GM18867 (cell line): ENCODE measurements at regions not wholly inside any gene's neighbourhood (a gene's known extent, or its start where the extent isn't known, plus 50 kb on each side); places are given as distances from the start of the nearest gene placed in this dataset.
"Not testable (repeated sequence)": the region's sequence is repeated elsewhere in the genome, so short reads cannot be mapped to it uniquely, and the experiment has no call there.

ENCODE experiments used
- ATAC-seq: cut with Tn5 transposase; IDR thresholded peaks from one replicate; pipeline ENCODE4 v1.9.1; 2021; ENCODE audit warnings: mild to moderate bottlenecking, moderate library complexity; ENCODE audit not compliant: unreplicated experiment

DNA sequence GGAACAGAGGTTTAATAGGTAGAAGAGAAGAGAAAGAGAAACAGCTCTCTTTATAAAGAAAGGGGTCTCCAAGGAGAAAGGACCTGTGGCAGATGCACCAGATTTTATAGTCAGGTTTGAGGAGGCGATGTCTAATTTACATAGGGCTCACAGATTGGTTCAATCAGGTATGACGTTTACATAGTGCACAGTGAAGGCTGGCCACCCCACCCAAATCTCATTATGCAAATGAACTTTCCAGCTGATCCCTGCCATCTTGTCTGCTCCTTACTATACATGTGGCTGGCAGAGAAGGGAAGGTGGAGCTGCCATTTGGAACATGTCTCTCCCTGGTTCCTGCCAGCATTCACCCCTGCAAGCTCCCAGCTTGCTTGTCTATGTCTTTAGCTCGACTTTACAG is 557.8 kb downstream of the SUCLG1 start:
- ATAC-seq: no peak

DNA sequence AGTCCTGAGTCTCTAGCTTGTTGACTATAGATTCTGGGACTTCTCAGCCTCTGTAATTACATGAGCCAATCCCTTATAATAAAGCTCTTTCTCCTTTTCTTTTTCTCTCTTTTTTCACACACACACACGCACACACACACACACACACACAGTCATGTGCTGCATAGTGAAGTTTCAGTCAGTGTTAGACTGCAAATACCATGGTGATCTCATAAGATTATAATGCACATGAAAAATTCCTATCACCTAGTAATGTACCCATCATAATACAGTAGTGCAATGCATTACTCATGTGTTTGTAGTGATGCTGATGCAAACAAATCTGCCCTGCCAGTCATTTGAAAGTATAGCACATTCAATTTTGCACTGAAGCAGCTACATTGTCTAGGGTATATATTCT is 558.2 kb downstream of the SUCLG1 start:
- ATAC-seq: no peak

DNA sequence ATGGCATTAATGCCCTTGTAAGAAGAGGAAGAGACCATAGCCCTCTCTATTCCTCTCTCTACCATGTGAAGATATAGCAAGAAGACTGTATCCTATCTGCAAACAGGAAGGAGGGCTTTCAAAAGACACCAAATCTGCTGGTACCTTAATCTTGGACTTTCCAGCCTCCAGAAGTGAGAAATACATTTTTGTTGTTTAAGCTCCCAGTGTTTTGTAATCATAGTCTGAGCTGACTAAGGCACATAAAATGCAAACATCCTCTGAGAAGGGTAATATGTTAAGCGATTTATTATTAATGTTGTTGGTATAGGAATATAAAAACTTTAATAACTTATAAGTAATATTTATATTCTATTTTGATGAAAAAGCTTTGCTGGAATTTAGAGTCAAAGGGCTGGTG is 559.8 kb downstream of the SUCLG1 start:
- no peak for ATAC-seq

DNA sequence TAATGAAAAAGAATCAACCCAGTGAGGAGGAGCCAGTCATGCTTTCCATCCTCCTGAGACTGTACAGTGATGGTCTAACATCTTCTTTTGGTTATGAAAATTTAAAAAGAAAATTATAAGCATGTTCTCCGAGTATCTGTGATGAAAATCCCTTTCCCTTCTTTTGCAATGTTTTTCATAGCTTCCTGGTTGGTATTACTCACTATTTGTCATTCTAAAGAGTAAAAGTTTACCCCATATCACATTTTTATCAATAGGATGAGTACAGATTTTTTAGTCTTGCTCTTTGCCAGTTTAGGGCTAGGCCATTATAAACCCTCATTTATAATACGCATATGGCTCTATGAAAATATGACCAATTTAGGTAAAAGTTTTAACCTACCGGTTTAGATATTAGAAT is 564.1 kb downstream of the SUCLG1 start:
- ATAC-seq: no peak

DNA sequence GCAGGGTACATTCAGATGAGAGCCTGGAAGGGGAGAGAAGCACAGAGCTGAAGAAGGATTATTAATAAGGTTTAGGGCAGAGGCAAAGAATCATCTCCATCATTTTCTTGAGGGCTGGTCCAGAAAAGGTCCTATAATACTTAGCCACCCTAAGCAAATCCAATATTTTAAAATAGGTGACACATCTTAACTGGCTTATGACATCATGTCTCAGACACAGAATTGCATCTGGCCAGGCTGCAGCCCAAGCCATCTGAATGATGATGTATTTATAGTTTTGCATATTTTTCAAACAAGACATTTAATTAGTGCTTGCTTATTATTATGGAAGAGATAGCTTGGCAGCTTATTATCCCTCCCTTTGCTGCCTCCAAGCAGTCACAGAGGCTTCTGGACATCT is 571.3 kb downstream of the SUCLG1 start:
- ATAC-seq: no peak

DNA sequence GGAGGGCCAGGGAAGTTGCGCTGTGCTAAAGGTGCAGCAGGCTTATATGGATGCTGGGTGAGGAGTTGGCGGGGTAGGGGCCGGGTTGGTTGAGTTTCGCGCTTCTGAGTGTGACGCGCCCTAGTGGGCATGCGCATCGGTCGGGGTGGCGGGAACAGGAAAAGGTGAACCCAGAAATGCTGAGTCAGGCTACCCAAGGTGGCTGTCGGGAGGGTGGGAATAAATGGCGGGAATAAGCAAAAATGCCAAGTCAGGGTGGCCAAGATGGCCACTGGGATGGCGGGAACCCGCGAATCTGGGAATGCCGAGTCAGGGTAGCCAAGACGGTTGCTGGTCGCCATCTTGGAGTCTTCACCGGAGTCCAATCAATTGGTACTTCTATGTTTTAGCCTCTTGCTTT is 580.0 kb downstream of the SUCLG1 start:
- ATAC-seq: no peak

DNA sequence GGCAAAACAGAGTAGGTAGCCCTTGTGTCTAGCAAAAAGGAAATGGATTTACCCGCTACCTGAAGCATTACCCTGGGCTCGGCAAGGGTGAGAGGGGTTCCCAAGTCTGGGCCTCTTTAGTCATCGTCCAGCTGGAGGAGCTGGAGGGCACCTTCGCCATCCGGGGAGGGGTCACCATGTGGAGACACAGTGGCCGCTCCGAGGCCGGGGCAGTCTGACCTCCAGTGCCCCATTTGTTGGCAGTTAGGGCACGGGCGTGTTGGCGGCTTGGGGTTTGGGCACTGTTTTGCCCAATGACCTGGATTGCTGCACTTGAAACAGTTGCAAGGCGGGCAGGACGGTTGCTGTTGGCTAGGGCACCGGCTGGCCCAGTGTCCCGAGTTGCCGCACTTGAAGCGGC is 581.8 kb downstream of the SUCLG1 start:
- not testable (repeated sequence) for ATAC-seq

DNA sequence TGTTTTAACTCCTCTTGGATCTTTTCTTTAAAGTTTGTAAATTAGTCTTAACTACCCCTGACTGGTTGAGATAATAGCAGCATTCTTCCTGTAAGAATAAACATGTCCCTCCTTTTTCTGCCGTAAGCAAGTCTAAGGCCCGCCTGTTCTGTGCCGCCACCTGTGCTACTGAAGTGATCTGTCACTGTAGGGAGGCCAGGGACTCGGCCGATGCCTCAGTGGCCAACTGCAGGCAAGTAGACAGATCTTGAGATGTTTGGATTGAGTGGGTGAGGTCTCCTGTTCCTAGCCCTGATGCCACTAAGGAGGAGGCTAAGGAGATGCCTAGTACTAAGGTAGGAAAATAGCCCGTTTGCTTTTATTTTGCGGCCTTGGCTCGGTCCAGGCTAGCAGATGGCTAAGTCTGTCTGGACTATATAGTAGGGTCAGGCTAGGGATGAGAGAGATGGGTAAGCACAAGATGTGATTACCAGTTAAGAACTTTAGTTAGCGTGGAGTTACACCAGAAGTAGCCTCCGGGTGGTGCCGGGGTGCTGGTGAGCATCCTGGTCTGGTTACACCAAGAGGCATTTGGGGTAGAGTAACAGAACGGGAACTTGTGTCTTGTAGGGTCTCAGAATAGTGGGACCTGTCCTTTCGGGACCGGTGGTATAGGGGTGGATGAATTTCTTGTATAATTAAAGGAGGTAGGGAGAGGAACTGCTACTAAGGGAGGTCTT is 584.2 kb downstream of the SUCLG1 start:
- no peak for ATAC-seq

DNA sequence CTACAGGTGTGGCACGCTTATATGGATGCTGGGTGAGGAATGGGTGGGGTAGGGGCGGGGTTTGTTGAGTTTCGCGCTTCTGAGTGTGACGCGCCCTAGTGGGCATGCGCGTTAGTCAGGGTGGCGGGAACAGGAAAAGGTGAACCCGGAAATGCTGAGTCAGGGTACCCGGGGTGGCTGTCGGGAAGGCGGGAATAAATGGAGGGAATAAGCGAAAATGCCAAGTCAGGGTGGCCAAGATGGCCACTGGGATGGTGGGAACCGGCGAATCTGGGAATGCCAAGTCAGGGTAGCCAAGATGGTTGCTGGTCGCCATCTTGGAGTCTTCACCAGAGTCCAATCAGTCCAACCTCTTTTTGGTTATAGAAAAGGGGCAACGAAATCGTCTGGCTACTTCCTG is 585.0 kb downstream of the SUCLG1 start:
- ATAC-seq: no peak

DNA sequence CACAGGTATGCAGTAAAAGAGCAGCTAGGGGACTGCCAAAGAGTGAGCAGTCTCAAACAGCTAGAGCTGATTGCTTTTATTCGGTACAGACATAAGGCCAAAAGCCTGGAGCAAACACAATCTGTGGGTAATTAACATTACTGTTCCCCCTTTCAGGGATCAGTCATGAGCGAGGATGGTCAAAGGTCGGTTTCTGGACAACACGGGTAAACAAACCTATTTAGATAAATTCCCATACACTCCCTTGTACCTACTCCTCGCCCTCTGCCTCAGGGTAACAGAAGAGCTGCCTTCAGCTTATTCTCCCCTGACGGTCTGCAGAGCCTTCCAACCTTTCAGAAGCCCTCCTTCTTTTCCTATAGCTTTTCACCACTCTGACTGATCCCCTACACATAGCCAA is 586.0 kb downstream of the SUCLG1 start:
- no peak for ATAC-seq

DNA sequence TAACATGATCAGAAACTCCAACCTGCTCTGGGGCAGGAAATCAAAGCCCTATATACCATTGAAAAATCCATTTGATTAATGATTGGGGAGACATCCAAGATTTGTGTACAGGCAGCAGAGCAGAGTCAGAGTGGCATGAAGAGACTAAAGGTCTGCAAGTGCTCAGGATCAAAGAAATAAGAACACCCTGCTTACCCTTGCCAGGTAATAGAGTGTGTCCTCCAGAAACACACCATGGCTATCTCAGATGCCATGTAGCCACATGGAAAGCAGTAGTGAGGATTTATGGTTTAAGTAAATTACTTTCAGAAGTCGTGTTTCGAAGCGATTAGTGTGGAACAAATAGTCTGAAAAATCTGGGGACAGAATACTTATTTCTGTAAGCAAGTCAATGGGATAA is 592.9 kb downstream of the SUCLG1 start:
- ATAC-seq: no peak

DNA sequence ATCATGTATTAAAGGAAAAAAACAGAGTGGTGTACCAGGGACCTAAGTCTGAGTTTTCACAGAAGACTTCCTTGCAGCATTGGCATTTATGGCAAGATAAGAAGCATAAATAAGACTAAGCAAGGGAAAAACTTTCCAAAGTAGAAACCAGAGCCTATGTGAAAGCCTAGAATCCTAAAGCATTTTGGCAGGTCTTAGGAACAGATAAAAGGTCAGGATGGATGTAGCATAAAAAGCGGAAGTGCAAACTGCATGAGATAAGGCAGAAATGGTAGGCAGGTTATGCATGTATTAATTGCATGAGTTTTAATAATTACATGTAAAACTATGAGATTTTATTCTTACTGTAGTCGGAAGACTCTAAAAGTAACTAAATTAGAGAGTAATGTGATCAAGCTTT is 596.5 kb downstream of the SUCLG1 start:
- no peak for ATAC-seq

DNA sequence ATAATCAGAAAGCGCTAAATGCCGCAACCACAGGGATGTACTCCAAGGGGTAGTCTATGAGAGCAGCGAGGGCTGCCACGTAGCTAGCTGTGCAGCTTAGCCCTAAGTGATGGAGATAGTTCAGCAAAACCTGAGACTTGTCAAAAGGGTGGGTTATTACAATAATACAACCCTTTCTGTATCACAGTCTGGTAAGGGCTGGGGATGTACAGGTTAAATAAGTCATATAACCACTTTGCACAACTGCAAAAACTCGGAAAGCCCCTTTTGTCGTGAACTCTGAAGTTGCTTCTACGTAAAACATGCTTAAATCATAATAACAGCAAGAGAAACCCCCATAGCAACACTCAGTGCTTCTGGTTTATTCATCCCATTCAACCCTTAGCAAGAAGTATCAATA is 598.8 kb downstream of the SUCLG1 start:
- no peak for ATAC-seq

DNA sequence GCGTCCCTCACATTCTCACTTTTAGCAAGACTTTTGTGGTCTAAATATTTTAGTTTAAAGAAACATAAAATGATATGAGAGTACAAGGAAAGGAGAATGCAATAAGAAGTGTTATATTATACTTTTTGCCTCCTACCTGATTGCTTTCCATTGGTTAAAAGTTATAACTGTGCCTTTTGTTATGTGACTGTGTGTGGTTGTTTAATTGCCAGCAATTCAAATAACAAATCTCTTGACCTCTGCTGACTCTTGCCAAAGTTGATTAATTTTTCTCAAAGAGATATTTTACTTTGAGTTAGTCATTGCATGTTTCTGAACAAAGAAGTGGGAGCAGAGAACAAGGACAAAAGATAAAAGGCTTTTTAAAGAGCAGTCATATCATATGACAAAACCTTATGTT is 599.5 kb downstream of the SUCLG1 start:
- ATAC-seq: no peak

DNA sequence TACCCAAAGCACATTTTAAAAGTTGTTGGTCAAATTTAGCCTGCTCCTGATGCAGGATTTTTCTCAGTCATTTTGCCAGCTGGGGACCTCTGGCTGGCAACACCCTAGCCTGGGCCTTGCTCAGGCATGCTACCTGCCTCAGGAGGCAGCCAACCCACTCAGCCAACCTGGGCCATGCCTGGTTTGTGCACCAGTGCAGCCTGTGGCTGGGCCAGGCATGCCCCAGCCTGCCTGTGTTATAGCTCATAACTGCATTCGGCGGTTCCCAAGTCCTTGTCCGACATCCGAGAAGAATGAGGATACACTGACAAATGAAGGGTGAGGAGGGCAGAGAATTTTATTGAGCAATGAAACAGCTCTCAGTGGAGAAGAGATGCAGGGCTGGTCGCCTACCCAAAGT is 608.0 kb downstream of the SUCLG1 start:
- ATAC-seq: no peak

DNA sequence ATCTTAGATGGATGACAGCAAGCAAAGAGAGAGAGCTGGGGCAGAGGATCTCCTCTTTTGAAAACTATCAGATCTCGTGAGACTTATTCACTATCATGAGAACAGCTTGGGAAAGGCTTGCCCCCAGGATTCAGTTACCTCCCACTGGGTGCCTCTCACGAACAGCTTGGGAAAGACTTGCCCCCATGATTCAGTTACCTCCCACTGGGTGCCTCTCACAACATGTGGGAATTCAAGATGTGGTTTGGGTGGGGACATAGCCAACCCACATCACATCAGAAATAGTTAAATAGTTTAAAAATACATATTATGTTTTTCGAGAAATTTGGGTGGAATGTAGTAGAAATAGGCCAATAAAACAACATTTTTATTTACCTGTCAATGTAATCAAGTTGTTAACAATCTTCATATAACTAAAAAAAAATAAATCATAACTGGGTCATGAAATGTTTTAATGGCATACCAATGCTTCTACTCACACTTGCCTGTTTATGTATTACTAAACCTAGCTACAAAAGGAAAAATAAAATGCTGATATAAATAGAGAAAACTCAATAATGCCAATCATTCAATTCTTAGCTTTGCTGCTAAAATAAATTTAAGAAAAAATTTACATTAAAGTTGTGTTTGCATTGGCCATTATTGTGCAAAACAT is 608.9 kb downstream of the SUCLG1 start:
- ATAC-seq: no peak

DNA sequence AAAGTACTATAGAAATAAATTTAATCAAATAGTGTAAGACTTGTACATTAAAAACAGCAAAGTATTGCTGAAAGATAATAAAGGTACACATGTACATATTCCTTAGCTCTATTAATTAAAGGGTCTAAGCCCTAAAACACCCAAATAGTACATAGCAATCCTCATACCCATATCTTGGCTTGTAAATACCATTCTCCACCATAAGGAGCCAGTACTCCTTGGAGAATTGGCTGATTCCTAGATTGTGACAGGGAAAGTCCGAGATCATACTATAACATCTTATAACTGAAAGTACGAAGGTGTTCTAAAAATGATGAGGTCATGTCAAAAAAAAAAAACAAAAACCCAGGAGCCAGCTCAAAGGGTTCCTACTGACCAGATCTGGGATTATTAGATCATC is 614.6 kb downstream of the SUCLG1 start:
- no peak for ATAC-seq

DNA sequence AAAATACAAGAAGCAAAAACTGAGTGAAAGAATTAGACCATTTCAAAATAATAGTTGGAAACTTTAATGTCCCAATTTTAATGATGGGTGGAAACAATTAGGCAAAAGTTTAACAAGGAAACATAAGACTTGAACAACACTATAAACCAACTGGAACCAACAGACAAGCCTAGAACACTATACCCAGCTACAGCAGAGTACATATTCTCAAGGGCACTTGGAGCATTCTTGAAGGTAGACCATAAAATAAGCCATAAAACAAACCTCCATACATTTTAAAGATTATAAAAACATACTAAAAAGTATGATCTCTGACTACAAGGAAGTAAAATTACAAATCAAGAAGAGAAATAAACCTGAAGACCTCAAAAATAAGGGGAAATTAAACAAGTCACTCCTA is 616.7 kb downstream of the SUCLG1 start:
- ATAC-seq: no peak

DNA sequence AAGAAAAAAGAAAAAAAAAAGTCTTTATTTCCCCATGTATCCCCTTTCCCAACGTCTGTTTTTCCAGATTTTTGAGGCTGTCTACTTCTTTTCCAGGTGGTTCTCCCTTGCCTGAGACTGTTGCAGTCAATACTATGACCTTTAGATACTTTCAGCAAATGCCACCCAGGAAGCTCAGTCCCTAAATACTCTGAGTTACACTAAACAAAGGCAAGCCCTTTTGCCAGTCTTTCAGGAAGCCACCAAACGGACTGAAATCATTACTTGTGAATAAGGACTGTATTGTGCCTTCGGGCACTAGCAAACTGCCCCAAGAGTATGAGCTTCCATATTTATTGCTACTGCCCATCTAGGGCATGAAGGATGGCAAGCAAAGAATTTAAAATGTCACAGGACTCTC is 621.3 kb downstream of the SUCLG1 start:
- no peak for ATAC-seq

DNA sequence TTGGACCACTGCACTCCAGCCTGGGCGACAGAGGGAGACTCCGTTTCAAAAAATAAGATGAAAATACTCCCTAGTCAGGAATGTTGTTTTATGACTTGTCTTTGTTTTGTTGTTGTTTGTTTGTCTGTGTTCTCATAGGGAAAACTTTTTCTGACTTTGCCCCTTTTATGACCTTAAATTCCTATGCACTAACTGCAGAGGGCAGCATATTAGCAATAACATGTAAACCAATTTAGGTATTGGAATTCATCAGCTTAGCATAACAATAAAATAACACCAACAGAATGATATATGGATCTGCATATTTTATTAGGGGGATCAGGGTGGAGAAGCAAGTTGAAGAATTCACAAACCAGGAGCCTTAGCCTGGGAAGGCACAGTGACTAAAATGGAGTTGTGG is 631.5 kb downstream of the SUCLG1 start:
- ATAC-seq: no peak

DNA sequence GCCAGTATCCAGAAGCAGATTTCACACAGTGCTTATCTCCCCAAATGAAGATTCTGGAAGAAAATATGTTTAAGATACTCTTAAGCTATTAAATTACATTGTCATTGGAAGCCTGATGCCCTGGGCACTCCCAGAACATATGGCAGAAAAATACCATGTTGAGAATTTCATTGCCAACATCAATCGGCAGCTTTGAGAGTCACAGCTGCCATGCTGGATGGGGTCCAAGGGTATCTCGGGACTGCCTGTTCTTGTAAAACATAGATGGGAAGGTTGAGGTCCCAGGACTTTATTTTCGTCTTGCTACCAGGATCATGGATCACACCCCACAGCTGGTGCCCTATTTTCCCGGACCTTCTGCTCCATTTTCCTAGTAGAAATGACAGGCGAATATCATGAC is 632.5 kb downstream of the SUCLG1 start:
- ATAC-seq: no peak

DNA sequence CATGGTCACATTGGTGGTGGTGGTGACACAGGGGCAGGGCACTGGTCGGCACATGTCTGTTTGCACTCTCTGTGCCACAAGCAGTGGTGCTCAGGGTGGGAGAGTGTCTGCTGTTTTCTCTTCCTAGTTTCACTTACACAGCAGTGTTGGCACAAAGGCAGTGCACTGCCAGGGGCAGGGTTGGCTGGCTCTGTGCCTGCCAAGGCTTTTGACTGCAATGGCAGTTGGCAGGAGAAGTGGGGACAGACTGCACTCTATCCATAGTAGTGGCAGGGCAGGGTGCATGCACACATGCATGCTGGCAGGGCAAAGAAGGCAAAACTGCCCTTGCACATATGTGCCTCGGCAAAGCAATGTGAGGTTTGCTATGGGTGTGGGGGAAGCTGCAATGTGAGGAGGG is 635.9 kb downstream of the SUCLG1 start:
- ATAC-seq: no peak

DNA sequence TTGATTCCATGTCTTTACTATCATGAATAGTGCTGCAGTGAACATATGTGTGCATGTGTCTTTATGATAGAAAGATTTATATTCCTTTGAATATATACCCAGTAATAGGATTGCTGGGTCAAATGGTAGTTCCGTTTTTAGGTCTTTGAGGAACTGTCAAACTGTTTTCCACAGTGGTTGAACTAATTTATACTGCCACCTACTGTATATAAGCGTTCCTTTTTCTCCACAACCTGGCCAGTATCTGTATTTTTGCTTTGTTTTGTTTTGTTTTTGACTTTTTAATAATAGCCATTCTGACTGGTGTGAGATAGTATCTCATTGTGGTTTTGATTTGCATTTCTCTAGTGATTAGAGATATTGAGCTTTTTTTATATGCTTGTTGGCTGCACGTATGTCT is 641.6 kb downstream of the SUCLG1 start:
- peak; percentile 69 for ATAC-seq
